OCI-LY1 (cell line): ENCODE measurements at regions not wholly inside any gene's neighbourhood (a gene's known extent, or its start where the extent isn't known, plus 50 kb on each side); places are given as distances from the start of the nearest gene placed in this dataset.

ENCODE experiments used
- H2AFZ ChIP-seq: fragments of 200-600 bp; sonication (generic), shearing (Covaris generic); 2 replicates; pipeline ENCODE4 v1.6.0; 2014; ENCODE audit warnings: antibody characterized with exemption, mild to moderate bottlenecking, low read length
- H3F3A ChIP-seq: fragments of 200-600 bp; sonication (generic), shearing (Covaris generic); 2 replicates; pipeline ENCODE4 v1.6.0; 2014; ENCODE audit warnings: mild to moderate bottlenecking, antibody characterized with exemption, low read length, moderate library complexity; ENCODE audit not compliant: insufficient read depth
- H3K27ac ChIP-seq: fragments of 200-600 bp; sonication (generic); 2 replicates; pipeline ENCODE4 v1.5.1; 2014; ENCODE audit warnings: low read length, mixed run types, mild to moderate bottlenecking, low read depth; ENCODE audit not compliant: poor library complexity, severe bottlenecking
- H3K27me3 ChIP-seq: fragments of 200-600 bp; sonication (generic); 2 replicates; pipeline ENCODE4 v1.6.0; 2014; ENCODE audit warnings: antibody characterized with exemption, mild to moderate bottlenecking, low read length, moderate library complexity; ENCODE audit not compliant: insufficient read depth
- H3K36me3 ChIP-seq: fragments of 200-600 bp; sonication (generic); 2 replicates; pipeline ENCODE4 v1.6.1; 2014; ENCODE audit warnings: mild to moderate bottlenecking, antibody characterized with exemption, low read length, moderate library complexity, mixed read lengths; ENCODE audit not compliant: insufficient read depth
- H3K4me1 ChIP-seq: fragments of 200-600 bp; sonication (generic); 2 replicates; pipeline ENCODE4 v1.5.1; 2014; ENCODE audit warnings: mild to moderate bottlenecking, low read length, moderate library complexity; ENCODE audit not compliant: insufficient read depth, severe bottlenecking
- H3K4me2 ChIP-seq: fragments of 200-600 bp; sonication (generic), shearing (Covaris generic); 2 replicates; pipeline ENCODE4 v1.6.1; 2014; ENCODE audit warnings: low read length
- H3K4me3 ChIP-seq: fragments of 200-600 bp; sonication (generic); 2 replicates; pipeline ENCODE4 v1.5.1; 2014; ENCODE audit warnings: low read length, low read depth, mild to moderate bottlenecking, mixed read lengths; ENCODE audit not compliant: poor library complexity, severe bottlenecking
- H3K79me2 ChIP-seq: fragments of 200-600 bp; shearing (Covaris generic); 2 replicates; pipeline ENCODE4 v1.6.1; 2016; ENCODE audit warnings: mixed run types, low read length, mixed read lengths; ENCODE audit not compliant: insufficient read depth
- H3K9ac ChIP-seq: fragments of 200-600 bp; sonication (generic), shearing (Covaris generic); 2 replicates; pipeline ENCODE4 v1.6.1; 2014; ENCODE audit warnings: mild to moderate bottlenecking, low read length, mixed read lengths
- H3K9me2 ChIP-seq: fragments of 200-600 bp; sonication (generic), shearing (Covaris generic); 2 replicates; pipeline ENCODE4 v1.6.1; 2014; ENCODE audit warnings: low read depth, mild to moderate bottlenecking, low read length, mixed read lengths
- H3K9me3 ChIP-seq: fragments of 200-600 bp; shearing (Covaris generic); 2 replicates; pipeline ENCODE4 v1.6.1; 2014; ENCODE audit warnings: low read length, mixed read lengths
- H4K20me1 ChIP-seq: fragments of 200-600 bp; sonication (generic), shearing (Covaris generic); 2 replicates; pipeline ENCODE4 v1.6.0; 2016; ENCODE audit warnings: mild to moderate bottlenecking, low read length; ENCODE audit not compliant: insufficient read depth
- CTCF ChIP-seq: fragments of 200-600 bp; sonication (generic), shearing (Covaris generic); IDR thresholded peaks from 2 replicates; pipeline ENCODE4 v1.5.1; 2017; ENCODE audit warnings: mild to moderate bottlenecking, antibody characterized with exemption, low read length, moderate library complexity, mixed read lengths
- EZH2 ChIP-seq: fragments of 200-600 bp; sonication (generic), shearing (Covaris generic); IDR thresholded peaks from 2 replicates; pipeline ENCODE4 v1.8.0; 2017; ENCODE audit warnings: borderline replicate concordance, mixed run types, mild to moderate bottlenecking, antibody characterized with exemption, low read length, moderate library complexity, mixed read lengths

- Histone ChIP-seq H3K4me3 (no peak overlapping the region), H3K9me3 (no peaks in the 10 kb centered on the region), H2AFZ (no peak overlapping the region), H3K9ac (no peak overlapping the region), H3K79me2 (no peaks in the 10 kb centered on the region), H4K20me1 (no peaks in the 10 kb centered on the region), H3K27me3 (no peaks in the 10 kb centered on the region), H3K4me2 (no peak overlapping the region), H3K27ac (no peak overlapping the region), H3F3A (no peaks in the 10 kb centered on the region), H3K4me1 (no peaks in the 10 kb centered on the region), H3K9me2 (no peaks in the 10 kb centered on the region), H3K36me3 (no peaks in the 10 kb centered on the region)
- TF ChIP-seq EZH2 = no peak
- TF ChIP-seq CTCF = no peak
Measured at GRCh38 chr3:153658136-153658535, 463.1 kb upstream of the ARHGEF26 start.

DNA sequence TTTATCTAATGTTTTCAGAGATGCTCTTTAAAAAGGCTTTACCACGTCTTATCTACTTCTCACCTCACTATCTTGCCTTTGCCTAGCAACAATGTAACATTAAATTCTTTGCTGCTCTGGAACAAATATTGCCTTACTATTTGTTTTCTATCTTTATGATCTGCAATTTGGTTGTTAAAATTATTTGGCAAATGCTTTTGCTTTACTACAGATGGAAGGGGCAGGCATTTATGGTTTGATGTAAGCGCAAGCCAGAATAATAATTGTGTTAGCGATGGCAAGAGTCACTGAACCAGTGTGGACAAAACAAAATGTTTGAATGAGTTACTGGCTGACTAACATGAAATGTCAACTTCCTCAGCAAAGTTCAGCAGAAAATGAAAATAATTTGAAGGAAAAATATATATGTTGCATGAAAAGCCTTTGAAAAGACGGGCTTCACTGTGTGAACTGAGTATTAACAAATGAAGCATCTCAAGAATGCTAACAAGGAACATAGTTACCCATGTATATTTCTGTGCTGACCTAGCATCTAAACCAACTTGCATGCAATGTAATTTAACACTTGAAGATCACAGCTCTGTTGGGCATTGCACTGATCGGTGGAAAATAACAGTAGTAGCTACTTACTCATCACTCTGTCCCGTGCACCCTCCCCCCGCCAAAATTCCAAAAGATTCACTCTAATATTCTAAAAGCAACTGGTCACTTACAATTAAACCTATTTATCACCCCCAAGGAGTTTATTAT is 454.0 kb upstream of the ARHGEF26 start:
- TF ChIP-seq CTCF (no peak), EZH2 (no peak)
- no peaks in the 10 kb centered on the region for H3K27me3 ChIP-seq
- no peaks in the 10 kb centered on the region for H3K4me1 ChIP-seq
- H3K9me3 ChIP-seq = no peaks in the 10 kb centered on the region
- H3K9me2 ChIP-seq = no peaks in the 10 kb centered on the region
- H3K27ac ChIP-seq = no peak overlapping the region
- no peak overlapping the region for H3K9ac ChIP-seq
- H3K79me2 ChIP-seq = no peaks in the 10 kb centered on the region
- no peak overlapping the region for H3K4me3 ChIP-seq
- no peaks in the 10 kb centered on the region for H3K36me3 ChIP-seq
- no peaks in the 10 kb centered on the region for H3F3A ChIP-seq
- H4K20me1 ChIP-seq = no peaks in the 10 kb centered on the region
- H3K4me2 ChIP-seq = no peak overlapping the region
- no peak overlapping the region for H2AFZ ChIP-seq

DNA sequence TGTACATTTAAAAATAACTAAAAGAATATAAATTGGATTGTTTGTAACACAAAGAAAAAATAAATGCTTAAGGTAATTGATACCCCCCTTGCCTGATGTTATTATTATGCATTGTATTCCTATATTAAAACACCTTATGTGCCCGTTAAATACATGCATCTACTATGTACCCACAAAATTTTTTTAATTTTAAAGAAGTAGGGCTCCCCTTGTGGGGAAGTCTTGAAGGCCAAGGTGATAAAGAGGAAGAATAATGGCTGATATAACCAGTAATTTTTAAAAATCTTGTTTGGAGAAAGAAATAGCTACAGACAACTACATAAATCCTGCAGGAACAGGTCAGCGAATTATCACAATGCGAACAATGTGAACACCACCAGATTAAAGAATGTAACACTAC is 451.7 kb upstream of the ARHGEF26 start:
- H3K27ac ChIP-seq = no peak overlapping the region
- no peaks in the 10 kb centered on the region for H4K20me1 ChIP-seq
- H3F3A ChIP-seq = no peaks in the 10 kb centered on the region
- H3K9me3 ChIP-seq = no peaks in the 10 kb centered on the region
- H3K9me2 ChIP-seq = no peaks in the 10 kb centered on the region
- no peaks in the 10 kb centered on the region for H3K79me2 ChIP-seq
- H3K4me3 ChIP-seq = no peak overlapping the region
- TF ChIP-seq EZH2 = no peak
- no peak for TF ChIP-seq CTCF
- no peak overlapping the region for H3K9ac ChIP-seq
- H3K27me3 ChIP-seq = no peaks in the 10 kb centered on the region
- H2AFZ ChIP-seq = no peak overlapping the region
- H3K36me3 ChIP-seq = no peaks in the 10 kb centered on the region
- H3K4me2 ChIP-seq = no peak overlapping the region
- no peaks in the 10 kb centered on the region for H3K4me1 ChIP-seq
